ENCODE measurements at regions not wholly inside any gene's neighbourhood (a gene's known extent, or its start where the extent isn't known, plus 50 kb on each side); places are given as distances from the start of the nearest gene placed in this dataset.
"Not testable (repeated sequence)": the region's sequence is repeated elsewhere in the genome, so short reads cannot be mapped to it uniquely, and the experiment has no call there.

- H3K4me3 ChIP-seq: peak overlapping the region in 5 of 8 donors; percentile 8 to 54 (median 18)
- peaks cover 0 to 19% (median 0%) of the 10 kb centered on the region in 7 donors for H3K27me3 ChIP-seq (replicated peaks in 1 of 7)
- 8 to 16% (median 11%) methylated on average over 19 of the region's 19 CpGs for WGBS, 5 donors
- peaks cover 0 to 16% (median 10%) of the 10 kb centered on the region in 6 donors for H3K4me1 ChIP-seq
- H3K27ac ChIP-seq: peak overlapping the region in 6 of 8 donors; percentile 25 to 62 (median 41)
- intact Hi-C loops (cut with DNase I; ENCODE audit: low total_unique reads); H3K36me3 ChIP-seq; H3K9me3 ChIP-seq; DNase-seq: not testable (repeated sequence)
- TF ChIP-seq POLR2AphosphoS5 (IDR thresholded peaks at IDR 0.05): peak in 1 of 3 donors; percentile 22
Measured at GRCh38 chr2:95682889-95683517, 91.2 kb downstream of the TRIM43 start.

GRCh38 chr2:95685513-95685912 lies 93.7 kb downstream of the TRIM43 start:
- Histone ChIP-seq H3K4me3 (no peak overlapping the region), H3K36me3 (no peaks in the 10 kb centered on the region), H3K9me3 (no peaks in the 10 kb centered on the region), H3K4me1 (peaks cover 0 to 19% (median 10%) of the 10 kb centered on the region in 6 donors), H3K27ac (no peak overlapping the region), H3K27me3 (replicated peaks in 1 of 7) (peaks cover 0 to 19% (median 0%) of the 10 kb centered on the region in 7 donors)
- DNase-seq: no peak
- intact Hi-C loops (cut with DNase I; ENCODE audit: low total_unique reads): no loop called here
- 85 to 95% (median 88%) methylated on average over 3 of the region's 3 CpGs for WGBS, 5 donors
- no peak for TF ChIP-seq CTCF (IDR thresholded peaks at IDR 0.05 in 8 of 11, conservative IDR thresholded peaks at IDR 0.05 in 3 of 11)
- no peak for TF ChIP-seq POLR2A (IDR thresholded peaks at IDR 0.05)
- TF ChIP-seq POLR2AphosphoS5 (IDR thresholded peaks at IDR 0.05): no peak

GRCh38 chr2:95686056-95686825 lies 94.4 kb downstream of the TRIM43 start:
- intact Hi-C loops (cut with DNase I; ENCODE audit: low total_unique reads); H3K9me3 ChIP-seq; H3K27ac ChIP-seq; H3K4me3 ChIP-seq; DNase-seq; H3K36me3 ChIP-seq: not testable (repeated sequence)
- 74 to 91% (median 79%) methylated on average over 5 of the region's 5 CpGs for WGBS, 5 donors
- H3K27me3 ChIP-seq (replicated peaks in 1 of 7): peaks cover 0 to 19% (median 0%) of the 10 kb centered on the region in 7 donors
- H3K4me1 ChIP-seq: peaks cover 0 to 24% (median 13%) of the 10 kb centered on the region in 6 donors
- TF ChIP-seq POLR2AphosphoS5 (IDR thresholded peaks at IDR 0.05): peak in 1 of 3 donors; percentile 19

GRCh38 chr2:95687852-95688251 lies 96.1 kb downstream of the TRIM43 start:
- H3K27ac ChIP-seq; intact Hi-C loops (cut with DNase I; ENCODE audit: low total_unique reads); H3K4me3 ChIP-seq; H3K9me3 ChIP-seq; DNase-seq; H3K36me3 ChIP-seq: not testable (repeated sequence)
- peaks cover 0 to 17% (median 6%) of the 10 kb centered on the region in 6 donors for H3K4me1 ChIP-seq
- WGBS, 5 donors: 38 to 71% (median 64%) methylated on average over 2 of the region's 2 CpGs
- peaks cover 0 to 11% (median 0%) of the 10 kb centered on the region in 7 donors for H3K27me3 ChIP-seq (replicated peaks in 1 of 7)

GRCh38 chr2:95691210-95691609 lies 99.4 kb downstream of the TRIM43 start:
- not testable (repeated sequence) for H3K9me3 ChIP-seq
- TF ChIP-seq POLR2AphosphoS5 (IDR thresholded peaks at IDR 0.05): peak in 1 of 3 donors; percentile 39

GRCh38 chr2:95693071-95693846 lies 101.5 kb downstream of the TRIM43 start:
- H3K4me3 ChIP-seq; H3K9me3 ChIP-seq; H3K27ac ChIP-seq; intact Hi-C loops (cut with DNase I; ENCODE audit: low total_unique reads); H3K4me1 ChIP-seq; DNase-seq; H3K36me3 ChIP-seq: not testable (repeated sequence)
- peaks cover 0 to 10% (median 0%) of the 10 kb centered on the region in 7 donors for H3K27me3 ChIP-seq (replicated peaks in 1 of 7)
- 74 to 86% (median 81%) methylated on average over 7 of the region's 7 CpGs for WGBS, 5 donors

More at GRCh38 chr2:95691210-95691609, 99.4 kb downstream of the TRIM43 start:
- H3K4me3 ChIP-seq; H3K27me3 ChIP-seq (replicated peaks in 1 of 7); intact Hi-C loops (cut with DNase I; ENCODE audit: low total_unique reads); H3K4me1 ChIP-seq; DNase-seq; H3K36me3 ChIP-seq: not testable (repeated sequence)
- peak overlapping the region in 1 of 8 donors; percentile 14 for H3K27ac ChIP-seq
- WGBS, 5 donors: 74 to 83% (median 78%) methylated on average over 7 of the region's 7 CpGs

All from spleen (tissue), 11 donors.